Adrenal gland (tissue), 5 donors: ENCODE measurements at regions not wholly inside any gene's neighbourhood (a gene's known extent, or its start where the extent isn't known, plus 50 kb on each side); places are given as distances from the start of the nearest gene placed in this dataset.

Experiments used
- CTCF ChIP-seq, 6 experiments: fragments of 450-650 bp in 4 of 6; fragments of 200-600 bp in 2 of 6; sonication (generic) in 1 of 6; IDR thresholded peaks; 1 replicate in 5 of 6; 2 replicates in 1 of 6; pipeline versions ENCODE4 v1.5.1 to v1.8.0; 2016 to 2021; ENCODE audit warnings: antibody characterized with exemption in 6 of 6, mild to moderate bottlenecking in 2 of 6, moderate library complexity in 1 of 6
- POLR2A ChIP-seq, 2 donors: fragments of 450-650 bp; IDR thresholded peaks; one replicate each; pipeline ENCODE4 v1.6.1; 2017; ENCODE audit warnings: antibody characterized with exemption in 2 of 2, mild to moderate bottlenecking in 2 of 2, moderate library complexity in 1 of 2
- donor health status: DM: no; HTN: no; CAD: no.

- TF ChIP-seq CTCF (IDR thresholded peaks at IDR 0.05) = no peak
- TF ChIP-seq POLR2A (IDR thresholded peaks at IDR 0.05) = no peak
Measured at GRCh38 chr1:30371179-30371788, 352.1 kb downstream of the MATN1 start.
